GOT3 (cell line): ENCODE measurements at regions not wholly inside any gene's neighbourhood (a gene's known extent, or its start where the extent isn't known, plus 50 kb on each side); places are given as distances from the start of the nearest gene placed in this dataset.

Experiments used
- DNase-seq: peaks from one replicate; lab custom pipeline; 2025; ENCODE audit warnings: mixed read lengths; lab: John Stamatoyannopoulos, UW

- DNase-seq: no peak
These were observed 207.2 kb upstream of the NAALADL2 start for GRCh38 chr3:174651951-174652350.

- no peak for DNase-seq
These were observed 199.6 kb upstream of the NAALADL2 start for GRCh38 chr3:174659511-174659910.

- DNase-seq: no peak
These were observed 196.5 kb upstream of the NAALADL2 start for GRCh38 chr3:174662653-174663052.

- DNase-seq: no peak
These were observed 191.7 kb upstream of the NAALADL2 start for GRCh38 chr3:174667386-174667785.

- DNase-seq: no peak
These were observed 183.7 kb upstream of the NAALADL2 start for GRCh38 chr3:174675406-174675805.

- DNase-seq: no peak
These were observed 177.3 kb upstream of the NAALADL2 start for GRCh38 chr3:174681784-174682183.

GRCh38 chr3:174685796-174686195 is 173.3 kb upstream of the NAALADL2 start:
- no peak for DNase-seq

GRCh38 chr3:174697310-174697709 is 161.8 kb upstream of the NAALADL2 start:
- no peak for DNase-seq

- DNase-seq: no peak
These were observed 158.4 kb upstream of the NAALADL2 start for GRCh38 chr3:174700736-174701135.

- DNase-seq: no peak
These were observed 148.5 kb upstream of the NAALADL2 start for GRCh38 chr3:174710612-174711011.

GRCh38 chr3:174715386-174715785 is 143.7 kb upstream of the NAALADL2 start:
- no peak for DNase-seq

- DNase-seq: no peak
These were observed 142.1 kb upstream of the NAALADL2 start for GRCh38 chr3:174716956-174717505.

- no peak for DNase-seq
These were observed 138.4 kb upstream of the NAALADL2 start for GRCh38 chr3:174720717-174721116.

GRCh38 chr3:174725303-174725702 is 133.8 kb upstream of the NAALADL2 start:
- no peak for DNase-seq

- no peak for DNase-seq
These were observed 121.2 kb upstream of the NAALADL2 start for GRCh38 chr3:174737966-174738365.

GRCh38 chr3:174749143-174749542 is 110.0 kb upstream of the NAALADL2 start:
- DNase-seq: no peak

GRCh38 chr3:174755833-174756829 is 103.0 kb upstream of the NAALADL2 start:
- DNase-seq: no peak

- DNase-seq: no peak
These were observed 100.2 kb upstream of the NAALADL2 start for GRCh38 chr3:174758943-174759342.

- DNase-seq: no peak
These were observed 91.7 kb upstream of the NAALADL2 start for GRCh38 chr3:174767406-174767805.

GRCh38 chr3:174767853-174768382 is 91.2 kb upstream of the NAALADL2 start:
- no peak for DNase-seq

- DNase-seq: no peak
These were observed 90.0 kb upstream of the NAALADL2 start for GRCh38 chr3:174769171-174769570.

GRCh38 chr3:174775603-174776002 is 83.5 kb upstream of the NAALADL2 start:
- DNase-seq: no peak

GRCh38 chr3:174776123-174776522 is 83.0 kb upstream of the NAALADL2 start:
- DNase-seq: no peak
